ENCODE measurements at regions not wholly inside any gene's neighbourhood (a gene's known extent, or its start where the extent isn't known, plus 50 kb on each side); places are given as distances from the start of the nearest gene placed in this dataset.

DNA sequence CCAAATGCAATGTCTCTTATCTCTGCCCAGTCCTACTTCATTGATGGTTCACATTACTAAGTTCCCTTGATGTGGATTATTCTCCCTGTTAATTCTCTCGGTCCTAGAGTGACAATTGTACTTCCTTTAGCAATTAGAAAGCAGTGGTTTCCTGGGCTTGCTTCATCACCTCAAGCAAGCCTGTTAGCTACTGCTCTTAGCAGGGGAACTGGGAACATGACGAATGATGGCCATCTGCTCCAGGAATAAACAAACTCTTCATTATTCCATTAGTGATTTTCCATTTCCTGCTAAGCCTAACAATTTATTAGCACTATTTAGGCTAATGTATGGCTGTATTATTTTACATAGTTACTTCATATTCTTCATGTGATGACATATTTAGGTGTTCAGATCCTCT is 331.8 kb downstream of the MTX2 start:
- TF ChIP-seq CTCF (CRISPR knock-in tag; IDR thresholded peaks at IDR 0.05) (no peak), JDP2 (CRISPR knock-in tag; IDR thresholded peaks at IDR 0.05; ENCODE audit: borderline replicate concordance) (no peak), RARA (CRISPR knock-in tag; IDR thresholded peaks at IDR 0.05) (no peak), ZNF30 (CRISPR knock-in tag; IDR thresholded peaks at IDR 0.05) (no peak), RAD21 (CRISPR knock-in tag; IDR thresholded peaks at IDR 0.05) (no peak), SMC3 (IDR thresholded peaks at IDR 0.05; ENCODE audit: low read length) (no peak), EZH2 (conservative IDR thresholded peaks at IDR 0.05; ENCODE audit: low read depth, low read length) (no peak), ETV5 (CRISPR knock-in tag; IDR thresholded peaks at IDR 0.05; ENCODE audit: borderline replicate concordance) (no peak), POLR2A (IDR thresholded peaks at IDR 0.05; ENCODE audit: insufficient read depth in 1 of 2, low read depth in 2 of 2, low read length in 2 of 2) (no peak), FOXM1 (CRISPR knock-in tag; IDR thresholded peaks at IDR 0.05) (no peak), ZNF792 (CRISPR knock-in tag; IDR thresholded peaks at IDR 0.05) (no peak), ATF2 (CRISPR knock-in tag; IDR thresholded peaks at IDR 0.05) (no peak), TCF12 (IDR thresholded peaks at IDR 0.05) (no peak), TCF12 (CRISPR knock-in tag; IDR thresholded peaks at IDR 0.05) (no peak)

Measured in HepG2 (cell line).